ENCODE measurements at regions not wholly inside any gene's neighbourhood (a gene's known extent, or its start where the extent isn't known, plus 50 kb on each side); places are given as distances from the start of the nearest gene placed in this dataset.

DNA sequence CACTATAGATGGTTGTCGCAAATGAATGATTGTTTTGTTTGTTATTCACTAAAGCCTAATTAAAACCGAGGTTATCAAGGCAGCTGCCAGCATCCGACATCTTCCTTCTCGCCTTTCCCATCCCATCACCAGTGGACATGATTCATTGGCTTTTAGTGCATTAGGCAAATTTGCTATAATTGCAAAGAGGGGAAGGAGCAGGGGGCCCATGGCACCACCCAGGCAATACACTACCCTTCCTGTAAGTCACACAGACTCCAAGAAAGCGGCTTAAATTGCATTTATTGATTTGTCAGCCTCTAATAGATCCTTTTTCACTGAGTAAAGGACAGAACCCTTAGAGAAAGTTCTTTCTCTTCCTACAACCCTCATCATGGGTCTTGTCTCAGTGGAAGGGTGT, 169.2 kb upstream of the NCAM1 start:
- no peak for DNase-seq

DNA sequence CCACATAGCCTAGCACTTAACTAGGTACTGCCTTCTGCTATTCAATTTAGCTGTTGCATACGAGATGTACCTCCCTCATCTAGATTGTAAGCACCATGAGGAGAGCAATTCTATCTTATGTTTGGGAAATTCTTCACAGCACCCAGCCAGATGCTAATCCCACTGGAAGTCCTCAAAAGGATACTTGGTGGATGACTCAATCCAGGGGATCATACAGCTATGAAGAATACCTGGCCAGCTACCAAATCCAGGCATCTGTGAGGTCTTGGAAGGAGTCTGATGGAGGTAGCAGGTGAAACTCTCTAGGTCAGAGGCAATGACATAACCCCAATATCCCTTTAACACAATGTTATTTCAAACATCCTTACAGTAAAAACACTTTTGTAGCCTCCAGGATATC, 167.8 kb upstream of the NCAM1 start:
- no peak for DNase-seq

DNA sequence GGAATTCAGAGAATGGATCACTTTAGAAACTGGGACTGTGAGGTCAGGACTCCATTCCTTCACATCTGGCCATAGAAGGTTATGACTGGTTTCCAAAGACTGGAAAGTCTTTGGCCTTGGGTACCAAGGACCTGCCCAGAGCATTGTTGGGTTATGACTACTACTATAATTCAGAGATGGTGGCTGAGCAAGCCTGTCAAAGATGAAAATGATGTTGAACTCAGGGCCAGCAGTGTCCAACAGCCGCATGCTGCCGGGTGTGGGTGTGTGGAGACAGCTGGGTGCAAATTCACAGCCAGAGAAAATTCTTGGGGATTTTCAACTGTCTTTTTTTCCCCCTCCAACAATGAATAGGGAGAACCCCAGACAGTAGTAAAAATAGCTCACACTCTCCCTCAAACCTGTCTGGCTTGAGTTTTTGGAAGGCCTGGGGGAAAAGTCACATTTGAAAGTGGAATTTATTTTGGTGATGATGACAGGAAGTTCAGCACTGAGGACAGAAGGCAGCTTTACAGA, 166.8 kb upstream of the NCAM1 start:
- no peak for DNase-seq

DNA sequence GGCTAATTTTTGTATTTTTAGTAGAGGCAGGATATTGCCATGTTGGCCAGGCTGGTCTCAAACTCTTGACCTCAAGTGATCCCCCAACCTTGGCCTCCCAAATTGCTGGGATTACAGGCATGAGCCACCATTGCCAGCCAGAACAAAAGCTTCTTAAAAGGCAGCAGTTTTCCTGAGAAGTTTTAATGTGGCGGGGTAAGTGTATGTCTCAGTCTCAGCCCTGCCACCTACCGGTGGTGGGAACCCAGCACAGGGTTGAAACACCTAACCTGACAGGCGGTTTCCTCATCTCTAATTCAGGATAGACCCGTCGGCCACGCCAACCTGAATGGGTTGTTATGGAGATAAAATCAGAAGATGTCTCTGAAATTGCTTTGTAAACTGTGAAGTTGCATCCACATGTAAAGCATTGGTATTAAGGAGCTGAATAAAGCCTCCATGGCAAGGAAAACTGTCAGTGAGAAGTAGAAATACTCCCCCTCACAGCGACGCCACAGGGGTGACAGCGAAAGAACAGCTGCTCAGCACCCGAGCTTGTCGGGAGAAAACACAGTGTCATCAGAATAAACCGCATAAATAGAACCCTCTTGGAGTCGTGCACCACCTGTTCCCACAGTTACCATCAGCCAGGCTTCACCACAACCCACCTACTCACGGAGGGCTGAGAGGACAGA, 165.9 kb upstream of the NCAM1 start:
- peak; percentile 8 to 39 for DNase-seq

DNA sequence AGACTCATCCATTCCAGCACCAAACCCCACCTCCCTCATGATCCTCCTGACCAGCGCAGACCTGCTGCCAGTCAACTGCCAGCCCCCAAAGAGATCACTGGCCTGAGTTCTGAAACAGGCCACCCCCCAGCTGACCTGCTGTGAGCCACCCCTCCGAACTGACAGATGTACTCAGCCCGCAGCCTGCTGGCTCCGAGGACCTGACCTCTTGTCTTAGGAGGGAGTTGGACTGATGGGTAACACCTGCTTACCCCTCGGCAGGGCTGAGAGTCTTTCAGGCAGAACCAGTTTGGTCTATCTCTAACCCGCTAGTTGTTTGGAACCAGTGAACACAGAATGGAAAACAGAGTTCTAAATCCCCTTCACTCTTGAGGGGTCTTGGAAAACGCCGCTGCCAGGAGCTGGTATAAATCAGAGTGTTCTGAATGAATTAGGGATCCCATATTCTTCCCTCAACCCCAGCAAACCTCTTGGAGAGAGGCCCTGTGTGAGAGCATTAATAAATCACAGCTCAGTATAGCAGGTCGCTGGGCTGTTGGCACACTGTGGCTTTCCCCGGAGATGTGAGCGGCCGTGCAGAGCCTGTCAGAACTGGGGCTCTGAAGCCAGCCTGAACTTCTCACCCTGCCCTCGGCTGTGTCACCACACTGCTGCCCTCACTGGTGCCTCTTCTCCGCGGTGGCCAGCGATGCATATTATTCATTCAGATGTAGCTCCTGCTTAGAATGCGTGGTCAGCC, 165.1 kb upstream of the NCAM1 start:
- no peak for DNase-seq

DNA sequence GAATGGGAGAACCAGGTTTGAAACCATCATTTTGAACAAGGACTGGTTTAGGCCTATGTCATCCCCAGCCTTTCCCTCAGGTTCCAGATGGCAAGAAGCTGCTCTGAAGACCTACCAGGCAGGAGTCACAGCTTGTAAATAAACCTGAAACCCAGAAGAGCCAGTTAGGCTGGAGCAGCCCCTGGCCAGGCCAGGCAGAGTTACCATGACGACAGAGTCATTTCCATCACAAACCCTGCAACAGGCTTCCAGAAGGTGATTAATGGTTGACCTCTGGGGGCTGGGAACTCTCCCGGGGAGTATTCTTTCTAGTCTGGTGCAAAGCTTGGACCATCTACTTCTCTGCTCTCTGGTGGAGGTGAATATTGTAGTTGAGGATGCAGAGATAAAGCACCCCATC, 164.1 kb upstream of the NCAM1 start:
- DNase-seq: no peak

DNA sequence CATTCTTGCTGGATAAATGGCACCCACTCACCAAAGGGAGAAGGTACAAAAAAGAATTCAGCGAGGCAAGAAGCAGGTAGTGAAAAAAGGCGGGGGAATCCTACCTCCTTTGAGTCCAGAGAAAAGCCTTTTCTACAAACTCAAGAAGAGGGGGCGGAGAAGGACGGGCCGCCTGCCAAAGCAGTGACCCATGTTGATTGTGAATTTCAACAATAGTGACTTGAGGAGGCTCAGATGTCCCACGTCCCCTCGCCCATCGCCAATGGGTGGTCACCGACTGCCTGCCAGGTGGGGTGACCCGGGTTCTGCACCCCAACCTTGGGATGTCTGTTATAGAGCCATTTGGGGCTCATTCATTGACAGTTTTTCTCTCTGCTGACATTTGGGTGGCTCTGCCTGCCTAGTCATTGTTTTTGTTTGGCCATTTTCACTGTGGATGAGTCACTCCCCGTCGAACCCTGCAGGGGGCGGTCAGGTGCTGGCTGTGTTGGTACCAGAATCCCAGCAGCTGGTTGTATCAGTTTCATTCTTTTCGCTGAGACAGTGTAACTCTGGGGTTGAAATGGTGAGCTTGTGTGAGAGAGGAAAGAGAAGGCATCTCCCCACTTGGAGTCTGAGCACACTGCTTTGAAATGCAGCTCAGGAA, 163.4 kb upstream of the NCAM1 start:
- DNase-seq: peak; percentile 12 to 27

DNA sequence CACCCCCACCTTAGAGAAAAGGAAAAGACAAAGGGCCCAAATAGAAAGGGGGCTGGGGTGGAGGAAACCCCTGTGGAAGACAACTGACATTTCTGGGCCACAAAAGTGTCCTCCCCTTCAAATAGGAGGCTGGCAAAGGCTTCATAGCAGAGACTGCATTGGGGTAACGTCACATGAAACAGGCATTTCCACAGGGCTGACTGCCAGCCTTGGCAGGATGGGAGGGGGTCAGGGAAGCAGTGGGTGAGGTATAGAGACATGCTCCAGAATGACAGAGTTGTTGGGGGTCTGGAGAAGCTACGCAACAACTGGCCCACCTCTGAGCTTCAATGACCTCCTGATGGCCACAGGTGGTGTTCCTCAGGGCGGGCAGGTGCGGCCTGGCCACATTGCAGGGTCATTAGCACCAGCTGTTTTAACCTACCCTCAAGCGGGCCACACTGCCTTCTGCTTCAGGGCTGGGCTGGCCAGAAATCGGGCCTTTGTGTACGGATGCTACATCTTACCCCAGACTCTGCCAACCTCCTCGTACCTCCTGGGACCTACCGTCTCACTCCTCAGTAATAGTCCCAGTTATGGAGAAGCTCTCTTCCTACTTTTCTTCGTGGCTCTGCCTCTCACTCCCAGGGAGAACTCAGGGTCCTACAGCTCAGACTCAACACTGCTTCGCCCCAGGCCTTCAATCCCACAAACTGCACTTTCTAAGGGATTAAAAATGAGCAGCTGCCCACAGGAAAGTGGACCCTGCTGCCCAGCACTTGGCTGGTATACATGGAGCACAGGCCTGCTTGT, 160.0 kb upstream of the NCAM1 start:
- DNase-seq: no peak

DNA sequence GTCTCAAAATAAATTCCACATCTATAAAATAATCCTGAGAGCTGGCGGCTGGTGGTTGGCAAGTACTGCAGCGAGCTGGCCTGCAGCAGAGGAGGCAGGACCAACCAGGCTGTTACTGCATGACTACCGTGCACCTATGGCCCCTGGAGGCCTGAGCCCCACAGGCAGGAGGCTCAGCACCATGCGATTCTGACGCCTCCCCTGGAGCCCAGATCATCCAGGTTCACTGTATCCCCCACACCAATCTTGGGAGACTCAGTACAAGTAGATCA, 159.5 kb upstream of the NCAM1 start:
- DNase-seq: no peak

DNA sequence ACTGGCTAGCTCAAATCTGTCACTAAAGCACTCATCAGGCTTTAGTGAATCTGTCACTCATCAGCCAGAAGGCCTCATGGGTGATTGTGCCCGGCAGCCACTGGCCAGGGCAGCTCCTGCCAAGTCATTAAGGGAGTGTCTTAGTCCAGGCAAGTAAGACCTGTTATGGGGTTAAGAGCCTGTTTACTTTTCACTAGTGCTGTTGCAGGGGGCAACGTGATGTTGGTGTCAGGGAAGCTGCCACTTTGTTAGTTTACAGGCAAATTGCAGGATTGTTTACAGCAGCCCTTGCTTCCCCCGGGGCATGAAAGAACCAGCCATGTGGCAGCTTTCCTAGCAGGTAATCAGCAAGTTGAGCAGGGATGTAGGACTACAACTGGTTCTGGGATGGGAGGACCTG, 155.6 kb upstream of the NCAM1 start:
- no peak for DNase-seq

DNA sequence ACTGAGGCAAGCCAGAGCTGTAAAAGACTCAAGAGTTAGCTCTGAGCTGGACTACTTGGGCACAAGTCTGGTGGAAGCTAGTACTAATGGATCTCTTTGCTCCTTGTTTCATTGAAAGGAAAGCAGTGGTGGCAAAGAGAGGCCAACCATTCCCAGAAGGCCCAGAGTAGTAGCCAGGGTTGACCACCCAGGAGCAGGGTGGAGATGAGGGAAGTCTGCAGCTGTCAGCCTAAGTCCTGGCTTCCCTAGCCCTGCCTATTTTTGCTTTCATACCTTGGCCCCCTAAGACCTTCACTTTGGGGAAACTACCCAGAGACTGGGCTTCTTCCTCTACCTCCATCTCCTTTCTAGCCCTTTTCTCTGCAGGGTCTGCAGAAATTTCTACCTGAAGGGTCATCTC, 155.0 kb upstream of the NCAM1 start:
- no peak for DNase-seq

DNA sequence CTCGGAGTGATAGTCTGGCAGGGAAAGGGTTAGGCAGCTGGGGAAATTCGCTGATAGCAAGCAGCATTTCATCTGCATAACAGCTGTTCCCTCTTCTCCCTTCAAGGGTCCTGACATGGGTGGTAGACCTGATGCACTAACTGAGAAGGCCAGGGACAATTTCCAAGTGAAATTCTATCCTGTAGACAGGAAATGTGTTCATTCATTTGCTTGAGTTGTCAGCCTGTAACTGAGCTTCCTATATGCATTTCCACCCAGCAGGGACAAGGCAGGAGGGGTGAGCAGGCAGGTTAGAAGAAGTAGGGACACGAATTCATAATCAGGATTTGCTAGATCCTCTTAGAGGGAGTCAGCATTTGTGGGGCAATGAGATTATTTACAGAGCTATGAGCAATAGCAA, 154.3 kb upstream of the NCAM1 start:
- no peak for DNase-seq

- DNase-seq: no peak
These were observed 151.8 kb upstream of the NCAM1 start for GRCh38 chr11:112809429-112809828.

DNA sequence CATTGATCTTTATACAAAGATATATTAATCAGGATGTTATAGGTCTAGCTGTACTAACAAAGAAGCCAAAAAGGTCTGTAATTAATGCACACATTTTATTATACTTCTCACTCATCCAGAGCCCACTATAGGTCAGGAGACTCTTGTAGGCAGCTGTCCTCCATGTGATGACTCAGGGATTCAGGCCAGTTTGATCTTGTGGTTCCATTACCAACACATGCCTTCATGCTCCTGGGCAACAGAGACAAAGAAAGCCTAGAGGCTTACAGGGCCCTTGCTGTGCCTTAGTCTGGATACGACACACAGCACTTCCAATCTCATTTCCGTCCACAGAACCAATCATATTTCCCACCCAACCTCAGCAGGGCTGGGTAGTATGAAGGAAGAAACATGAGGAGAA, 150.3 kb upstream of the NCAM1 start:
- DNase-seq: no peak

- no peak for DNase-seq
These were observed 149.4 kb upstream of the NCAM1 start for GRCh38 chr11:112811783-112812182.

DNA sequence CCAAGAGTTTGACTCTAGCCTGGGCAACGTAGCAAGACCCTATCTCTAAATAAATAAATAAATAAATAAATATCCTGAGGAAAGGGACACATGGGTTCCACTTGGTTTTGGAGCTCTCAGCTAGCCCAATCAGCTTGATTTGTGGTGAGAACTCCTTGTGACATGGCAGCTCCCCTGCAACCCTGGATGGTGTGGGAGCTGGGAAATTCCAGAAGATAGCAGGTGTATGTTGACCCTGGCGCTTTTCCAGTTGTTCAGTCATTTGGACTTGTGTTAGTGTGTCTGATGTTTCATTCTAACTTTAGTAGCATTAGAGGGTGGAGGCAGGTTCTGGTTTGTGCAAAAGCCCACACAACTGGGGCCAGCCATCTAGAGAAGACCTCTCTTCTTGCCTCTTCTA, 148.5 kb upstream of the NCAM1 start:
- no peak for DNase-seq

- DNase-seq: no peak
These were observed 147.1 kb upstream of the NCAM1 start for GRCh38 chr11:112814168-112814567.

GRCh38 chr11:112817376-112817775, 143.8 kb upstream of the NCAM1 start:
- no peak for DNase-seq

DNA sequence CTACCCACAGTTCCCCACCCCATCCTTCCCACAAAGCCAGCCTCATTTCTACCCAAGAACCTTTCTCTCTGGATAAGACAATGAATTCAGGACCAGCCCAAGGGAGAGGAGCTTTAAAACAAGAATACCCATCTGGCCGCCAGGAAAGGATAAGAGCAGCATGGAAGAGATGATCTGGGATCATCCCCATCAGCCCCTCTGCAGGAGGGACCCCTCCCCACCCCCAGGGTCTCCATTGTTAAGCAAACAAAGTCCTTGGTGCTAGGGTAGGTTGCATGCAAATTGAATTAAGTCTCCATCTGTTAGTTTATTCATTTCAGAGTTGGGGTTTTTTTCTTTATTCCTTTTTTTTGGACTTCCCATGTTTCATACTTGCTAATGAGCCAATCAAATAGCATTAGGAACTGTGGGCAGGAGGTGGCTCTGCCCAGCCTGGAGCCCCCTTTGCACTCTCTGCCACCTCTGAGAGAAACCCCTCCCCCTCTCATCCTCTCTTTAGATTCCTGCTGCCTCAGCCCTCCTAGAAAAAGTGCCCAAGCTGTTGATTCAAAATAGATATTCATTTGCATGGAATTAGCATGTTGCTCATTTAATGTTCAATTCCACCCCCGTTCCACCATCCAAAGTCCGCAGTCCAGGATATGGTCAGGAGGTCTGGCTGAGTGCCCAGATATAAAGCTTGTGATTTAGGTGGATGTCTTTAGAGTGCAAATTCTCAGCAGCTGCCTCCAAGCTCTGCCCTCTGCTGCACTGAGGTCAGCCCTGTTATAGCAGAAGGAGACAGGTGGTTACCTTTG, 138.5 kb upstream of the NCAM1 start:
- no peak for DNase-seq

DNA sequence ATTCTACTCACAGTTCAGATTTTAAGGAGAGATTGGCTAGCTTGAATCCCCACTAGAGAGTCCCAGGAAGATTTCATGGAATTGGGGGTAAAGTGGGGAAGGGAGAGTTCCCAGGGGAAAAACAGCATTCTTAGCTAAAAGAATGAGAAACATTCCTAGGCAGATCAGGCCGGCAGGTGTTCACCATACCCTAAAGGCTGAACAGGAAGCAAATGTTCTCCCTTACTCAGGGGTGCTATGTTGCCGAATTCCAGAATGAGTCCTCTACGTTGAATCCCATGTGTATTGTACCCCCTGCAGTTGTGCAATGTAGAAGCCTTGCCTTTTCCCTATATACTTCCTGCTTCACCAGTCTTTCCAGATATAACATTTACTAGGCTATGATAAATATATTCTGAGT, 135.2 kb upstream of the NCAM1 start:
- DNase-seq: no peak

DNA sequence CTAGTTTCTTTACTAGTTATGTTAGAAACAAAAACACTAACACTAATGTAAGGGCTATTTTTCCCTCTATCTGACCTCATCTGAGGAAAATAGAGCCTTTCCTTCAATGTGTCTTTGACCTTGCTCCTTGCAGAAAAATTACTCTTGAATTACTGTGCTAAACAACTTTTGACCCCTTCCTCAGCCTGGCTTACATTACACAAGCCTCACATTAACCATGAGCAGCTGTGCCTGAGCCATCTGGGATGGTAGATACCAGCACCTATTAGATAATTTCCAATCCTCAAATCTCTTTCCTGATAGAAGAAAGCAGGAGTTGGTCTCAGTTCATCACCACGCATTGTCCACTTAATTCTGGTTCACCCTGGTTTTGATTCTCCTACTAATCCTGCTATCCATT, 134.4 kb upstream of the NCAM1 start:
- DNase-seq: no peak

GRCh38 chr11:112828421-112828820, 132.8 kb upstream of the NCAM1 start:
- DNase-seq: no peak
